ENCODE measurements at regions not wholly inside any gene's neighbourhood (a gene's known extent, or its start where the extent isn't known, plus 50 kb on each side); places are given as distances from the start of the nearest gene placed in this dataset.

- DNase-seq (ENCODE audit: low read depth), result no peak
- no peak for TF ChIP-seq CTCF (IDR thresholded peaks at IDR 0.05; ENCODE audit: control insufficient read depth, extremely low read depth, insufficient read depth)
- no peak overlapping the region for H3K4me3 ChIP-seq (ENCODE audit: low read depth, low read length)
Measured at GRCh38 chr9:81850724-81851123, 77.5 kb upstream of the SPATA31D4 start.

GRCh38 chr9:81851340-81851739, 76.9 kb upstream of the SPATA31D4 start:
- DNase-seq (ENCODE audit: low read depth), result no peak
- no peak for TF ChIP-seq CTCF (IDR thresholded peaks at IDR 0.05; ENCODE audit: control insufficient read depth, extremely low read depth, insufficient read depth)
- H3K4me3 ChIP-seq (ENCODE audit: low read depth, low read length), result no peak overlapping the region

DNA sequence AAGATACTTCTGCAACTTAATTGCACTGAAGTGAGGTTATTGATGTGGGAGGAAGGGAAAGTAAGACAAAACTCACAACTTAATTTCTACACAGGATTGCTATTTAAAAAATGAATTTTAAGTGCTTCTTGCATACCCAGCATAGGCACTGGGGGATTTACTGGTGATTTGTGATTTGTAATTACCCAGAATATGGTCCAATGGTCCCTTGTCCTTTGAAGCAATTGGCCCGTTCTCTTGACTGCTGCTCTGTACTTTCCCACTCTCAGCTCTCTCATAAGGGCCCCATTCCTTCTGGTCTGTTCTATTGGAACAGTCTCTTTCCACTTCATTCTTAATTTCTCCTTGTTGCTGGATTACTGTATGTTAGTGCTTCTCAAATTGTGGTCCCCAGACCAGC, 75.4 kb upstream of the SPATA31D4 start:
- no peak overlapping the region for H3K4me3 ChIP-seq (ENCODE audit: low read depth, low read length)
- no peak for TF ChIP-seq CTCF (IDR thresholded peaks at IDR 0.05; ENCODE audit: control insufficient read depth, extremely low read depth, insufficient read depth)
- DNase-seq (ENCODE audit: low read depth), result no peak

- TF ChIP-seq CTCF (IDR thresholded peaks at IDR 0.05; ENCODE audit: control insufficient read depth, extremely low read depth, insufficient read depth), result no peak
- peak; percentile 74 for DNase-seq (ENCODE audit: low read depth)
- no peak overlapping the region for H3K4me3 ChIP-seq (ENCODE audit: low read depth, low read length)
Measured at GRCh38 chr9:81855538-81855937, 72.7 kb upstream of the SPATA31D4 start.

- TF ChIP-seq CTCF (IDR thresholded peaks at IDR 0.05; ENCODE audit: control insufficient read depth, extremely low read depth, insufficient read depth), result no peak
- no peak overlapping the region for H3K4me3 ChIP-seq (ENCODE audit: low read depth, low read length)
- DNase-seq (ENCODE audit: low read depth), result no peak
Measured at GRCh38 chr9:81858657-81859430, 69.4 kb upstream of the SPATA31D4 start.

DNA sequence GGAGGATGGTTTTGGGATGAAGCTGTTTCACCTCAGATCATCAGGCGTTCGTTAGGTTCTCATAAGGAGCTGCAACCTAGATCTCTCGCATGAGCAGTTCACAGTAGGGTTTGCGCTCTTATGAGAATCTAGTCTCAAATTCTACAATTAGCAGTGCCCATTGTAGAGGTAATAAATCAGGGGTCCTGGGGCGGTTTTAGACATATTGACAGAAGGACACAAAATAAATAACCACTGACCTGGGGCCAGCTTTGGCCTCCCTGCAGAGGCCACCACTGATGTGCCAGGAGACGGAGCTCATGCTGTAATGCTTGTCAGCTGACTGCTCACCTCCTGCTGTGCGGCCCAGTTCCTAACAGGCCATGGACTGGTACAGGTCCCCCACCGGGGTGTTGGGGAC, 67.6 kb upstream of the SPATA31D4 start:
- no peak overlapping the region for H3K4me3 ChIP-seq (ENCODE audit: low read depth, low read length)
- DNase-seq (ENCODE audit: low read depth), result no peak
- no peak for TF ChIP-seq CTCF (IDR thresholded peaks at IDR 0.05; ENCODE audit: control insufficient read depth, extremely low read depth, insufficient read depth)

GRCh38 chr9:81861644-81862043, 66.6 kb upstream of the SPATA31D4 start:
- no peak for DNase-seq (ENCODE audit: low read depth)
- TF ChIP-seq CTCF (IDR thresholded peaks at IDR 0.05; ENCODE audit: control insufficient read depth, extremely low read depth, insufficient read depth), result no peak
- no peak overlapping the region for H3K4me3 ChIP-seq (ENCODE audit: low read depth, low read length)

Data from LNCaP clone FGC (cell line).